OCI-LY1 (cell line): ENCODE measurements at regions not wholly inside any gene's neighbourhood (a gene's known extent, or its start where the extent isn't known, plus 50 kb on each side); places are given as distances from the start of the nearest gene placed in this dataset.

Experiments
- EZH2 ChIP-seq: fragments of 200-600 bp; sonication (generic), shearing (Covaris generic); IDR thresholded peaks from 2 replicates; pipeline ENCODE4 v1.8.0; 2017; ENCODE audit warnings: borderline replicate concordance, mixed run types, mild to moderate bottlenecking, antibody characterized with exemption, low read length, moderate library complexity, mixed read lengths
- TF ChIP-seq, protein P1 (sequence below): fragments of 200-600 bp; sonication (generic), shearing (Covaris generic); IDR thresholded peaks from 2 replicates; pipeline ENCODE4 v1.5.1; 2017; ENCODE audit warnings: mild to moderate bottlenecking, antibody characterized with exemption, low read length, moderate library complexity, mixed read lengths

GRCh38 chr4:189787216-189788031 is 153.2 kb upstream of the FRG1 start:
- TF ChIP-seq, protein P1, sequence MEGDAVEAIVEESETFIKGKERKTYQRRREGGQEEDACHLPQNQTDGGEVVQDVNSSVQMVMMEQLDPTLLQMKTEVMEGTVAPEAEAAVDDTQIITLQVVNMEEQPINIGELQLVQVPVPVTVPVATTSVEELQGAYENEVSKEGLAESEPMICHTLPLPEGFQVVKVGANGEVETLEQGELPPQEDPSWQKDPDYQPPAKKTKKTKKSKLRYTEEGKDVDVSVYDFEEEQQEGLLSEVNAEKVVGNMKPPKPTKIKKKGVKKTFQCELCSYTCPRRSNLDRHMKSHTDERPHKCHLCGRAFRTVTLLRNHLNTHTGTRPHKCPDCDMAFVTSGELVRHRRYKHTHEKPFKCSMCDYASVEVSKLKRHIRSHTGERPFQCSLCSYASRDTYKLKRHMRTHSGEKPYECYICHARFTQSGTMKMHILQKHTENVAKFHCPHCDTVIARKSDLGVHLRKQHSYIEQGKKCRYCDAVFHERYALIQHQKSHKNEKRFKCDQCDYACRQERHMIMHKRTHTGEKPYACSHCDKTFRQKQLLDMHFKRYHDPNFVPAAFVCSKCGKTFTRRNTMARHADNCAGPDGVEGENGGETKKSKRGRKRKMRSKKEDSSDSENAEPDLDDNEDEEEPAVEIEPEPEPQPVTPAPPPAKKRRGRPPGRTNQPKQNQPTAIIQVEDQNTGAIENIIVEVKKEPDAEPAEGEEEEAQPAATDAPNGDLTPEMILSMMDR, result no peak
- TF ChIP-seq EZH2, result no peak
